H9 (cell line): ENCODE measurements at regions not wholly inside any gene's neighbourhood (a gene's known extent, or its start where the extent isn't known, plus 50 kb on each side); places are given as distances from the start of the nearest gene placed in this dataset.

Experiments
- DNase-seq: peaks from one replicate; pipeline ENCODE4 v3.0.0-alpha.2; 2017
- H2AFZ ChIP-seq: one replicate; pipeline ENCODE4 v1.6.1; 2013; ENCODE audit warnings: mild to moderate bottlenecking, low read length, control low read depth, moderate library complexity
- H2AK5ac ChIP-seq: 2 replicates; pipeline ENCODE4 v1.6.1; 2013; ENCODE audit warnings: low read length, control low read depth, mixed read lengths; ENCODE audit not compliant: insufficient read length
- H2BK120ac ChIP-seq: one replicate; pipeline ENCODE4 v1.6.1; 2013; ENCODE audit warnings: low read depth, mild to moderate bottlenecking, low read length, control low read depth, inconsistent platforms; ENCODE audit not compliant: poor library complexity, severe bottlenecking
- H2BK12ac ChIP-seq: 2 replicates; pipeline ENCODE4 v1.6.1; 2013; ENCODE audit warnings: low read length, control low read depth, mixed read lengths, low read depth; ENCODE audit not compliant: insufficient read length
- H2BK15ac ChIP-seq: 2 replicates; pipeline ENCODE4 v1.6.1; 2013; ENCODE audit warnings: low read depth, low read length, control low read depth
- H2BK20ac ChIP-seq: one replicate; pipeline ENCODE4 v1.6.1; 2013; ENCODE audit warnings: low read depth, mild to moderate bottlenecking, low read length, control low read depth, inconsistent platforms; ENCODE audit not compliant: poor library complexity, severe bottlenecking
- H2BK5ac ChIP-seq: 2 replicates; pipeline ENCODE4 v1.6.1; 2013; ENCODE audit warnings: low read length, control low read depth, mixed read lengths; ENCODE audit not compliant: insufficient read length
- H3K14ac ChIP-seq: 2 replicates; pipeline ENCODE4 v1.6.1; 2013; ENCODE audit warnings: low read length, control low read depth; ENCODE audit not compliant: insufficient read depth
- H3K18ac ChIP-seq: 2 replicates; pipeline ENCODE4 v1.6.1; 2013; ENCODE audit warnings: low read depth, mild to moderate bottlenecking, mixed read lengths, low read length, control low read depth; ENCODE audit not compliant: insufficient read length
- H3K23ac ChIP-seq: 2 replicates; pipeline ENCODE4 v1.6.1; 2013; ENCODE audit warnings: low read length, control low read depth, mixed read lengths, low read depth; ENCODE audit not compliant: insufficient read length
- H3K23me2 ChIP-seq: 2 replicates; pipeline ENCODE4 v1.6.1; 2013; ENCODE audit warnings: low read depth, mild to moderate bottlenecking, mixed read lengths, low read length, control low read depth; ENCODE audit not compliant: insufficient read length, poor library complexity, severe bottlenecking
- H3K27ac ChIP-seq: 2 replicates; pipeline ENCODE4 v1.5.1; 2013; ENCODE audit warnings: low read length, control low read depth, mixed read lengths, low read depth; ENCODE audit not compliant: insufficient read length
- H3K27me3 ChIP-seq: 2 replicates; pipeline ENCODE4 v1.6.1; 2013; ENCODE audit warnings: low read length, control low read depth, inconsistent platforms; ENCODE audit not compliant: insufficient read depth
- H3K4ac ChIP-seq: 2 replicates; pipeline ENCODE4 v1.6.1; 2013; ENCODE audit warnings: low read depth, mild to moderate bottlenecking, control low read depth, inconsistent platforms, low read length, moderate library complexity
- H3K4me1 ChIP-seq: 2 replicates; pipeline ENCODE4 v1.6.1; 2013; ENCODE audit warnings: low read length, control low read depth, inconsistent platforms; ENCODE audit not compliant: insufficient read depth
- H3K4me2 ChIP-seq: 2 replicates; pipeline ENCODE4 v1.6.1; 2013; ENCODE audit warnings: low read length, control low read depth, mixed read lengths; ENCODE audit not compliant: insufficient read length, insufficient read depth
- H3K56ac ChIP-seq: 2 replicates; pipeline ENCODE4 v1.6.1; 2013; ENCODE audit warnings: low read depth, mild to moderate bottlenecking, mixed read lengths, low read length, control low read depth; ENCODE audit not compliant: insufficient read length
- H3K79me1 ChIP-seq: 2 replicates; pipeline ENCODE4 v1.6.1; 2013; ENCODE audit warnings: low read depth, mild to moderate bottlenecking, moderate library complexity, low read length, control low read depth, inconsistent platforms; ENCODE audit not compliant: insufficient read depth, poor library complexity, severe bottlenecking
- H3K79me2 ChIP-seq: 2 replicates; pipeline ENCODE4 v1.6.1; 2013; ENCODE audit warnings: low read length, control low read depth, inconsistent platforms; ENCODE audit not compliant: insufficient read depth
- H3K9ac ChIP-seq: 2 replicates; pipeline ENCODE4 v1.6.1; 2013; ENCODE audit warnings: low read length, control low read depth, mixed read lengths; ENCODE audit not compliant: insufficient read length; ENCODE audit errors: extremely low read depth
- H3K9me3 ChIP-seq: one replicate; pipeline ENCODE4 v1.6.1; 2013; ENCODE audit warnings: low read depth, low read length, inconsistent platforms; ENCODE audit not compliant: control insufficient read depth
- H3T11ph ChIP-seq: one replicate; pipeline ENCODE4 v1.6.1; 2013; ENCODE audit warnings: mild to moderate bottlenecking, low read length, control low read depth, inconsistent platforms
- H4K20me1 ChIP-seq: one replicate; pipeline ENCODE4 v1.6.1; 2013; ENCODE audit not compliant: control insufficient read depth, insufficient read length, insufficient read depth
- H4K5ac ChIP-seq: 2 replicates; pipeline ENCODE4 v1.6.1; 2013; ENCODE audit warnings: low read depth, mild to moderate bottlenecking, mixed read lengths, low read length, control low read depth; ENCODE audit not compliant: insufficient read length
- H4K8ac ChIP-seq: replicated peaks from 2 replicates; pipeline ENCODE4 v1.6.1; 2013; ENCODE audit warnings: low read length, control low read depth, mixed read lengths, low read depth; ENCODE audit not compliant: insufficient read length
- H4K91ac ChIP-seq: 2 replicates; pipeline ENCODE4 v1.6.1; 2013; ENCODE audit warnings: low read depth, mild to moderate bottlenecking, moderate library complexity, mixed read lengths, low read length, control low read depth; ENCODE audit not compliant: insufficient read length
- H3K27ac Mint-ChIP-seq, 3 experiments: 2 replicates in 2 of 3; 3 replicates in 1 of 3; pipeline ENCODE4 v1.8.0; 2020 to 2021; ENCODE audit warnings: mixed read lengths in 3 of 3, mild to moderate bottlenecking in 1 of 3, moderate library complexity in 1 of 3
- H3K27me3 Mint-ChIP-seq: 2 replicates; pipeline ENCODE4 v1.8.0; 2021; ENCODE audit warnings: low read depth, mild to moderate bottlenecking, moderate library complexity, mixed read lengths
- H3K36me3 Mint-ChIP-seq, 3 experiments: 2 replicates in 2 of 3; 3 replicates in 1 of 3; pipeline ENCODE4 v1.8.0; 2020 to 2021; ENCODE audit warnings: low read depth in 3 of 3, mixed read lengths in 3 of 3; ENCODE audit not compliant: insufficient read depth in 1 of 3
- H3K4me1 Mint-ChIP-seq, 2 experiments: 2 replicates each; pipeline ENCODE4 v1.8.0; 2020; ENCODE audit warnings: mixed read lengths in 2 of 2
- H3K4me3 Mint-ChIP-seq, 2 experiments: 2 replicates in 1 of 2; 3 replicates in 1 of 2; pipeline ENCODE4 v1.8.0; 2020 to 2021; ENCODE audit warnings: mild to moderate bottlenecking in 2 of 2, mixed read lengths in 2 of 2, moderate library complexity in 1 of 2
- H3K9me3 Mint-ChIP-seq, 2 experiments: 2 replicates in 1 of 2; 3 replicates in 1 of 2; pipeline ENCODE4 v1.8.0; 2020; ENCODE audit warnings: mild to moderate bottlenecking in 2 of 2, mixed read lengths in 2 of 2, moderate library complexity in 1 of 2
- CTCF ChIP-seq: fragments of 200-600 bp; sonication (generic); conservative IDR thresholded peaks from 3 replicates; pipeline ENCODE4 v1.8.0; 2021; ENCODE audit warnings: antibody characterized with exemption, mild to moderate bottlenecking
- WGBS: extraction: QIAGEN DNeasy Blood & Tissue Kit; methylation state at CpG from one replicate; pipeline ENCODE4 v1.1.7; 2013; ENCODE audit warnings: missing lambda C conversion rate, low lambda C conversion rate, mixed read lengths; ENCODE audit not compliant: insufficient read length; ENCODE audit errors: extremely low coverage; 5-methylcytosine and 5-hydroxymethylcytosine counted together

GRCh38 chr2:36088716-36089328 lies 266.8 kb upstream of the CRIM1 start:
- DNase-seq, result peak; percentile 33
- no peak overlapping the region for H4K5ac ChIP-seq

More at GRCh38 chr2:36088716-36089328, 266.8 kb upstream of the CRIM1 start:
- Histone ChIP-seq H3K23ac (no peak overlapping the region), H4K20me1 (no peaks in the 10 kb centered on the region), H3K4me2 (no peak overlapping the region), H2BK12ac (no peak overlapping the region), H3K4me1 (no peaks in the 10 kb centered on the region; the same call in 1 of the 2 replicates), H2BK15ac (no peak overlapping the region), H2AK5ac (no peak overlapping the region), H2AFZ (no peak overlapping the region), H2BK5ac (no peak overlapping the region), H4K8ac (no peak overlapping the region), H3K27ac (no peak overlapping the region), H3K9ac (no peak overlapping the region), H3K4ac (no peak overlapping the region), H3K18ac (no peak overlapping the region), H3K79me1 (no peaks in the 10 kb centered on the region), H3K14ac (no peak overlapping the region), H3K9me3 (no peaks in the 10 kb centered on the region), H3K79me2 (no peaks in the 10 kb centered on the region), H3K56ac (no peak overlapping the region), H4K91ac (no peak overlapping the region), H2BK20ac (no peak overlapping the region), H3K27me3 (no peaks in the 10 kb centered on the region), H3K23me2 (no peaks in the 10 kb centered on the region), H2BK120ac (no peak overlapping the region), H3T11ph (no peak overlapping the region)
- H3K27me3 Mint-ChIP-seq, result no peaks in the 10 kb centered on the region; the same call in 1 of the 2 replicates
- 0 out of 3 replicates have a peak, but pooled peaks have one; percentile 19 for TF ChIP-seq CTCF
- no CpG with 5 or more reads among the region's 4 CpGs for WGBS
- no peaks in the 10 kb centered on the region for H3K4me1 Mint-ChIP-seq
- H3K36me3 Mint-ChIP-seq, result peaks cover 7 to 26% (median 14%) of the 10 kb centered on the region in 3 experiments; a peak in 6 of 7 replicates
- no peak overlapping the region for H3K4me3 Mint-ChIP-seq
- H3K27ac Mint-ChIP-seq, result no peak overlapping the region
- peaks cover 24 to 29% of the 10 kb centered on the region in 2 experiments for H3K9me3 Mint-ChIP-seq
